SJSA1 (cell line): ENCODE measurements at regions not wholly inside any gene's neighbourhood (a gene's known extent, or its start where the extent isn't known, plus 50 kb on each side); places are given as distances from the start of the nearest gene placed in this dataset.

ENCODE experiments used
- DNase-seq, 2 experiments: peaks; one replicate each; pipeline ENCODE4 v3.0.0-alpha.2; 2015 to 2020; ENCODE audit warnings: low spot score in 2 of 2, low read depth in 1 of 2
- H3K27ac ChIP-seq: fragments of 250-450 bp; sonication (Bioruptor Pico); 2 replicates; pipeline ENCODE4 v1.5.1; 2020; ENCODE audit warnings: mild to moderate bottlenecking, moderate library complexity
- H3K27me3 ChIP-seq: fragments of 250-450 bp; sonication (Bioruptor Pico); replicated peaks from 2 replicates; pipeline ENCODE4 v1.5.1; 2020; ENCODE audit warnings: mild to moderate bottlenecking, moderate library complexity
- H3K36me3 ChIP-seq: fragments of 250-450 bp; sonication (Bioruptor Pico); 2 replicates; pipeline ENCODE4 v1.5.1; 2020; ENCODE audit warnings: mild to moderate bottlenecking
- H3K4me1 ChIP-seq: fragments of 250-450 bp; sonication (Bioruptor Pico); replicated peaks from 2 replicates; pipeline ENCODE4 v1.6.1; 2021; ENCODE audit warnings: mild to moderate bottlenecking
- H3K4me3 ChIP-seq: fragments of 250-450 bp; sonication (Bioruptor Pico); 2 replicates; pipeline ENCODE4 v1.5.1; 2020; ENCODE audit warnings: mild to moderate bottlenecking
- H3K9me3 ChIP-seq: fragments of 250-450 bp; sonication (Bioruptor Pico); replicated peaks from 2 replicates; pipeline ENCODE4 v1.5.1; 2020; ENCODE audit warnings: mild to moderate bottlenecking

DNA sequence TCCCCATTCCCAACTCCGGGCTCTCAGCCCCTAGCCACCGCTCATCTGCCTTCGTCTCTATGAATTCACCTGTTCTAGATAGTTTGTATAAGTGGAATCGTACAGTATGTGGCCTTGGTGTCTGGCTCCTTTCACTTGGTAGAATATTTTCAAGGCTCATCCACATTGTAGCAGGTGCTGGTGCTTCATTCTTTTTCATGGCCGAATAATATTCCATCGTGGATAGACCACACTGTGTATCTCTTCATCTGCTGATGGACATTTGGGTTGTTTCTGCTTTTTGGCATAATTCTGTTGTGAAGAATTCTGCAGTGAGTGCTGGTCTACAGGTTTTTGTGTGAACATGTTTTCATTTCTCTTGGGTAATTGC, 324.2 kb downstream of the SEC14L1 start:
- Histone ChIP-seq H3K27ac (no peak overlapping the region), H3K27me3 (no peaks in the 10 kb centered on the region), H3K4me1 (peaks cover 23% of the 10 kb centered on the region), H3K36me3 (peaks cover 32% of the 10 kb centered on the region), H3K9me3 (no peaks in the 10 kb centered on the region), H3K4me3 (no peak overlapping the region)
- no peak for DNase-seq

DNA sequence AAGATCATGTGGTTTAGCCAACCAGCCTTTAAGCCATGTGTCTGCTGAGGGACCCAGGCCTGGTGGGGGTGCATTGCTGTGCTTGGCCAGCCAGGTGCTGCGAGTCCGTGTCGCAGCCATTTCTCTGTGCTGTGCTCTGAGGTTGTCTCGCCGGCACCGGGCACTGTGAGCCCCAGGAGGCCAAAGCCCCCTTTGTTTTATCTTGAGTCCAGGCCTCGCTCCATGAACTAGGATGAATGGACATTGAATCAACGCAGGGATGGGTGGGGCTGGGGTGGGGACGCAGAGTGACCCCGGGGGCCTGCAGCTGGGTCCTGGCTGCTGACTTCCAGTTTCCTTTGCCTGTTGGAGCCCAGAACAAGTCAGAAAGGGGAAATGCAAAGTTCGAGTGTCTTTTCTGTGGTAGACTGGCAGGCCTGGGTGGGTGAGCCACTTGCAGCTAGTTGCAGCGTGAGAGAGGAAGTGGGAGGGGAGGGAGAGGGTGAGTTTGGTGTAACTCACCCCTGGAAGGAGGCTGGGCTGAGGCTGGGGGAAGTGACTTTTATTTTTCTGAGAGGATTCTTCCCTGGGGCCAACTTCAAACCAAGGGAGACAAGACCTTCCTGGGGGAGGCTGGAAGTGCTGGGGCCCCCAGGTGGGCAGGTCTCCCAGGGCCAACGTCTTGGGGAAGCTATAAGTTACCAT, 324.7 kb downstream of the SEC14L1 start:
- peak overlapping the region; percentile 10; the same call in 1 of the 2 replicates for H3K27ac ChIP-seq
- H3K9me3 ChIP-seq: no peaks in the 10 kb centered on the region
- DNase-seq: no peak

DNA sequence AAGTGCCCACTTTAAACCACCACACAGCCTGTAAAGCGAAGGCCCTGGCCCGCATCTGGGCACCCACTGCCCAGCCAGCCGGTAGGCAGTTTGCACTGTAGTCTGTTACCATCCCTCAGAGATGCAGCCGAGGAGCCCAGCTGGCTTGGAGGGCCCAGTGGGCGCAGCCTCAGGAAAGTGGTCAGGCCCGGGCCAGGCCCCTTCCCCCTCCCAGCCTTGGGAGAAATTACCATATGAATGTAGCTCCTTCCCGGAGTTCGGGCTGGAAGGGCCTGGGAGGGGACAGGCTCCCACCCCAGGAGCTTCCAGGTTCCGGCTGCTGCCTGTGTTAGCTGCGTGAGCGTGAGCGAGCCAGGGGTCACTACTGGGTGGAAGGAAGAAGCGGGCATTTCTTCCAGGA, 325.4 kb downstream of the SEC14L1 start:
- Histone ChIP-seq H3K27me3 (no peaks in the 10 kb centered on the region), H3K4me3 (no peak overlapping the region), H3K4me1 (peaks cover 35% of the 10 kb centered on the region), H3K27ac (0 out of 2 replicates have a peak overlapping the region, but pooled peaks have one; percentile 10), H3K36me3 (peaks cover 38% of the 10 kb centered on the region), H3K9me3 (no peaks in the 10 kb centered on the region)
- DNase-seq: no peak

More for the DNA sequence above, 324.7 kb downstream of the SEC14L1 start:
- H3K36me3 ChIP-seq: peaks cover 38% of the 10 kb centered on the region
- H3K27me3 ChIP-seq: no peaks in the 10 kb centered on the region
- H3K4me1 ChIP-seq: peaks cover 28% of the 10 kb centered on the region
- no peak overlapping the region for H3K4me3 ChIP-seq

DNA sequence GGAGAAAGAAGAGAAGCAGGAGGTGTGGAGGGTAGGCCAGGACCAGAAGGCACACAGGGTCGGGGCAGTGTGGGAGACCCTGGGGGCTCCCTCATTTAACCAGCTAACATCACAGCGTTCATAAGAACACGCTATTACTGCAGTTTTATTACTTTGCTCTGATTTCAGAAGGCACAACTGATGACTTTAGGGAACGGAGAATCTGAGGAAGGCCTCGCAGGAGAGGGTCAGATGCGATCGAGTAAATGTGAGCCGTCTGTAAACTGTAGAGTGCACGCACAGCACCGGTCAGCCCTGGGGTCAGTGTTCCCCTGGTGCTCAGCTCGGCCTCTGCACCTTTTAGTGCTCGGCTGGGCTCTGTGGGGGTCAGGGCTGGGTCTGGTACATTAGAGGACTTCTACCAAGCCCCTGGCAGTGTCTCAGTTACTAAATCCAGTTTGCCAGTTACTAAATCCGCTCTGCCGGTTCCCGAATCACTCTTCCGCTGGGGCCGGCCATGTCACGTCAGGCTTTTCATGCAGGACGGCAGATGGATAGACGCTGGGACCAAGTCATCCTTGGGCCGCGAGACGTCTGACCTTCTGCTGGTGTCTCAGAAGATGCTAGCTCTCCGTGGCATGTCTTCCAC, 325.9 kb downstream of the SEC14L1 start:
- no peak overlapping the region for H3K27ac ChIP-seq

DNA sequence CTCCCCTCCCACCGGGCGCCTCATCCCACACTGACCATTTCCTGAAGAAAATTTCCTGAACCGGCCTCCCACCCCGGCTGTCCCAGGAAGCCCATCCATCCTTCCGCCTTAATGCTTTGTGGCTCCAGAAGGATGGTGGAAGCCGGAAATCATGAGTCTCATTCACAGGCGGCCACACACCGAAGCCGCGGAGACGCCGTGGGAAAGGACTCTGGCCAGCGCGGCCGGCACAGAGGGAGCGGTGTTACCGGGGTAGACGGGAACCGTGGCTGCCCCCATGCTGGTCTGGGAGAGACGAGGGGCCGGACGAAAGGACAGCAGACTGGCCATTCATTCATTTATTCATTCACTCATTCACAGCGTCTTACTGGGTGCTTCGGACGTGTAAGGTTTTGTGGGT, 326.8 kb downstream of the SEC14L1 start:
- Histone ChIP-seq H3K4me1 (peaks cover 48% of the 10 kb centered on the region), H3K36me3 (peaks cover 31% of the 10 kb centered on the region), H3K4me3 (no peak overlapping the region), H3K27ac (no peak overlapping the region), H3K9me3 (no peaks in the 10 kb centered on the region), H3K27me3 (no peaks in the 10 kb centered on the region)
- DNase-seq: no peak

More for the DNA sequence above, 325.9 kb downstream of the SEC14L1 start:
- Histone ChIP-seq H3K36me3 (peaks cover 35% of the 10 kb centered on the region), H3K4me1 (peaks cover 40% of the 10 kb centered on the region), H3K4me3 (no peak overlapping the region), H3K27me3 (no peaks in the 10 kb centered on the region), H3K9me3 (no peaks in the 10 kb centered on the region)
- no peak for DNase-seq

GRCh38 chr17:77468897-77469296, 328.1 kb downstream of the SEC14L1 start:
- Histone ChIP-seq H3K27ac (no peak overlapping the region), H3K9me3 (no peaks in the 10 kb centered on the region), H3K27me3 (no peaks in the 10 kb centered on the region), H3K36me3 (peaks cover 31% of the 10 kb centered on the region), H3K4me3 (no peak overlapping the region), H3K4me1 (peaks cover 57% of the 10 kb centered on the region)
- DNase-seq: no peak

GRCh38 chr17:77470330-77470786, 329.6 kb downstream of the SEC14L1 start:
- Histone ChIP-seq H3K4me1 (peaks cover 66% of the 10 kb centered on the region), H3K4me3 (no peak overlapping the region), H3K9me3 (no peaks in the 10 kb centered on the region), H3K27ac (peak overlapping the region; percentile 58), H3K27me3 (no peaks in the 10 kb centered on the region), H3K36me3 (peaks cover 31% of the 10 kb centered on the region)
- DNase-seq: no peak

GRCh38 chr17:77470800-77471733, 330.3 kb downstream of the SEC14L1 start:
- no peak overlapping the region for H3K4me3 ChIP-seq
- peak; percentile 74 to 87 for DNase-seq
- peaks cover 66% of the 10 kb centered on the region for H3K4me1 ChIP-seq

DNA sequence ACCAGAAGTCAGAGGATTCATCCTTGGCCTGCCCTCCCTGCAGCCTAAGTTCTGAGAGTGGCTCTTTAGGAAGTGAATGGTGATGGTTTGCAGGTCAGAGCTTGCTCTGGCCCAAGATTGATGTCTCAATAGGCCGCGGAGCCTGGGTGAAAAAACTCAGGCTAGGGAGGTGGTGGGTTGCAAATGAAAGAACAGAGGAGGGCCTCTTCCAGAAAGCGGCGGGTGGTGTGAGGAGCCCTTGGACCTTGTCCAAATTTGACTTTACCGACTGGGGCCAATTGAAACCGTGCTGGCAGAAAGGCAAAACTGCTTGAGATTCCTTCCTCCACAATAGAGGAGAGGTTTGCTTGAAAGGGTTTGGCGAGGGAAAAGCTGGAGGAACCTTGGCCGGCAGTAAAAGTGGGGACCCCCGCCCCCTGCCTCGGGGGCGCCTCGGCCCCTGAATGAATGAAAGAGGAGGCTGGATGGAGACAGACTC, 331.3 kb downstream of the SEC14L1 start:
- Histone ChIP-seq H3K4me1 (peaks cover 73% of the 10 kb centered on the region), H3K27me3 (no peaks in the 10 kb centered on the region), H3K9me3 (no peaks in the 10 kb centered on the region), H3K4me3 (no peak overlapping the region), H3K36me3 (peaks cover 24% of the 10 kb centered on the region), H3K27ac (peak overlapping the region; percentile 58)
- DNase-seq: peak; percentile 78 to 84

More at GRCh38 chr17:77470800-77471733, 330.3 kb downstream of the SEC14L1 start:
- H3K9me3 ChIP-seq: no peaks in the 10 kb centered on the region
- peak overlapping the region; percentile 58 for H3K27ac ChIP-seq
- peaks cover 31% of the 10 kb centered on the region for H3K36me3 ChIP-seq
- no peaks in the 10 kb centered on the region for H3K27me3 ChIP-seq

- peaks cover 21% of the 10 kb centered on the region for H3K36me3 ChIP-seq
- no peak overlapping the region for H3K4me3 ChIP-seq
- peaks cover 80% of the 10 kb centered on the region for H3K4me1 ChIP-seq
Measured at GRCh38 chr17:77472468-77473310, 331.9 kb downstream of the SEC14L1 start.

DNA sequence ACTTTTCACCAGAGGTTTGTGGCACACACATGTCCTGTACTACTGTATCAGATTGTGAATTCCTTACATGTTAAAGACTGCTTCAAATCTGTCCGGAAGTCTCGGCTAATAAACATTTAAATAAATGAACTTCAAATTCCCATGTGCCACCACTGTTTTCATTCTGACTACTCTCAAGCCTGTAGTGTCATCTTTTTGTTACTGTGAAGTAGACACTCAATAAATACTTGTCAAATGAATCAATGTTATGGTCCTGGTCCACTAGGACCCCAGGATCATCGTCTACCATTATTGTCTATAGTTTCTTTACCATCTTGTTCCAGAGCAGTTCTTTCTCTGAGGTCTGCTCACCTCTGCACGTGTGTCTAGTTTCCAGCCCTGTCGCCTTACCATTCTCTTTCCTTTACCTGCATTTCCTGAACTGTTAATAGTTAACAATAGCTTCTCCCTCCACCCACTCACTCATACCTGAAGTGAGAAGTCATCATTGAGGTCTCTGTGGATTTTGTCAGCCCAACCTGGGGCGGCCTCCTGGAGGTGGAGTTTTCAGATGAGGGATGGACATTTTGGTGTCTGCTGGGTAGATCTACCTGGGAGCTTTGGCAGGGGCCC, 333.0 kb downstream of the SEC14L1 start:
- Histone ChIP-seq H3K4me3 (no peak overlapping the region), H3K27ac (no peak overlapping the region; the same call in 1 of the 2 replicates), H3K4me1 (peaks cover 90% of the 10 kb centered on the region), H3K9me3 (no peaks in the 10 kb centered on the region), H3K27me3 (no peaks in the 10 kb centered on the region), H3K36me3 (peaks cover 13% of the 10 kb centered on the region)
- DNase-seq: peak in 1 of 2 experiments; percentile 45

More at GRCh38 chr17:77472468-77473310, 331.9 kb downstream of the SEC14L1 start:
- Histone ChIP-seq H3K9me3 (no peaks in the 10 kb centered on the region), H3K27ac (peak overlapping the region; percentile 58), H3K27me3 (no peaks in the 10 kb centered on the region)
- no peak for DNase-seq

DNA sequence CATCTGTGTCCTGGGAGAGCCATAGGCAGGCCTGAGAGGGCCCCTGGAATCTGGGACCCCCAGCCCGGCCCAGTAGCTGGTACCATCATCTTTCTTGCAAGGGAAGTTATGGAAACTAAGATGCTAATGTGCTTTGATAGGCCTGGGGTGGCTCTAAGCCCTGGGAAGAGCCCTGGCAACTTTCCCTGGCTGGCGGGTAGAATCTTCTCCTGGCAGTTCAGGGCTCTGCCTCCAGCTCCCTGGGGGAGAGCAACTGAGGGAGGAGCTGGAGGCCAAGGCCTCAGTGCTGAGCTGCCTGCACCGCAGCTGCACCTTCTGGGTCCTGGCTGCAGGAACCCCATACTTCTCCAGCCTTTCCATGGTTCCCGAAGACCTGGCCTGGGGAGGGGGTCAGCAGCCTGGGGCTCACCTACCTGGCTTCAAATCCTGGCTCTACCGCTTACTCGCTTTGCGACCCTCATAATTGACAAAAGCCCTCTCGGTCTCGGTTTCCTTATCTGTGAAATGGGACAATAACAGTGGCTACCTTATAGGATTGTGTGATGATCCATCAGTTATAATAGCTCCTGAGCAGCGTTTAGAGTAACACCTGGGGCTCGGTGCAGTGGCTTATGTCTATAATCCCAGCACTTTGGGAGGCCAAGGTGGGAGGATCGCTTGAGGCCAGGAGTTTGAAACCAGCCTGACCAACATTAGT, 333.7 kb downstream of the SEC14L1 start:
- Histone ChIP-seq H3K27ac (no peak overlapping the region), H3K9me3 (no peaks in the 10 kb centered on the region), H3K4me1 (peaks cover 97% of the 10 kb centered on the region), H3K4me3 (no peak overlapping the region), H3K27me3 (no peaks in the 10 kb centered on the region), H3K36me3 (peaks cover 9% of the 10 kb centered on the region)
- no peak for DNase-seq
